ENCODE measurements at regions not wholly inside any gene's neighbourhood (a gene's known extent, or its start where the extent isn't known, plus 50 kb on each side); places are given as distances from the start of the nearest gene placed in this dataset.

- TF ChIP-seq ZBTB5 (IDR thresholded peaks at IDR 0.05) (no peak), PRMT5 (CRISPR knock-in tag; IDR thresholded peaks at IDR 0.05) (no peak), NR2C1 (IDR thresholded peaks at IDR 0.05) (no peak), NR2C1 (tag; IDR thresholded peaks at IDR 0.05) (no peak)
These were observed 91.4 kb upstream of the KLF6 start (continued) for GRCh38 chr10:3876350-3876962.

- BruUV-seq (replicated peaks) = no TSS peak
- H3K36me3 ChIP-seq (ENCODE audit: control insufficient read depth, insufficient read depth, low read length) = no peaks in the 10 kb centered on the region
- no peak overlapping the region for H3K9ac ChIP-seq (ENCODE audit: insufficient read depth in 1 of 2, low read depth in 2 of 2, low read length in 2 of 2)
- H3K4me2 ChIP-seq (ENCODE audit: insufficient read depth, low read length) = no peak overlapping the region
- no peak for FAIRE-seq
- no peaks in the 10 kb centered on the region for H4K20me1 ChIP-seq (replicated peaks; ENCODE audit: control insufficient read depth, insufficient read depth, low read length)
- H3K4me3 ChIP-seq = no peak overlapping the region
- intact Hi-C loops (cut with micrococcal nuclease) (no loop called here), in situ Hi-C loops (cut with MboI) (no loop called here)
- H3K9me1 ChIP-seq (ENCODE audit: control insufficient read depth, insufficient read depth, low read length) = no peaks in the 10 kb centered on the region
- ChIA-PET CTCF (ENCODE audit: low intra/inter-chr PET ratio) (no interaction called here), POLR2A (interaction anchor here (0.6 to 1.5 kb wide), 3 partner anchors 23 to 90 kb away, joined by 3 to 6 read pairs (median 6); partner anchors contain the start of gene KLF6)
- no peak for ATAC-seq
- H3K27me3 ChIP-seq (ENCODE audit: control insufficient read depth in 2 of 2, insufficient read depth in 2 of 2, low read length in 2 of 2) = no peaks in the 10 kb centered on the region
- WGBS (ENCODE audit: insufficient coverage, low coverage, missing lambda C conversion rate) = 16% methylated on average over 3 of the region's 3 CpGs
- no peak for DNase-seq (ENCODE audit: extremely low read depth in 1 of 4, low spot score in 3 of 4)
- H3K4me1 ChIP-seq (replicated peaks in 1 of 2; ENCODE audit: control insufficient read depth in 2 of 2, insufficient read depth in 2 of 2, low read length in 2 of 2) = peaks cover 4 to 6% of the 10 kb centered on the region in 2 experiments; a peak in 3 of 5 replicates
- no peak overlapping the region for H3K27ac ChIP-seq (ENCODE audit: extremely low read depth, low read depth, low read length)
- H3K79me2 ChIP-seq (ENCODE audit: control insufficient read depth, insufficient read depth, low read length) = no peaks in the 10 kb centered on the region
- no peak overlapping the region for H2AFZ ChIP-seq (ENCODE audit: low read depth, low read length)
- no peaks in the 10 kb centered on the region for H3K9me3 ChIP-seq (replicated peaks; ENCODE audit: control insufficient read depth, insufficient read depth, low read depth, low read length)
- no peak for TF ChIP-seq E2F4 (CRISPR knock-in tag; IDR thresholded peaks at IDR 0.05; ENCODE audit: low read depth)
- no peak for TF ChIP-seq MAX (CRISPR knock-in tag; IDR thresholded peaks at IDR 0.05)
- TF ChIP-seq ZFP36 (IDR thresholded peaks at IDR 0.05; ENCODE audit: low read depth, low read length, partially characterized antibody) = no peak
- no peak for TF ChIP-seq BRD9 (IDR thresholded peaks at IDR 0.05; ENCODE audit: low read depth, partially characterized antibody)
- no peak for TF ChIP-seq ZNF407 (IDR thresholded peaks at IDR 0.05; ENCODE audit: low read depth)
- TF ChIP-seq KAT7 (CRISPR knock-in tag; IDR thresholded peaks at IDR 0.05; ENCODE audit: borderline replicate concordance) = no peak
These were observed 90.8 kb upstream of the KLF6 start for GRCh38 chr10:3875842-3876235.

Measured in K562 (cell line).